HG02885 (cell line): ENCODE measurements at regions not wholly inside any gene's neighbourhood (a gene's known extent, or its start where the extent isn't known, plus 50 kb on each side); places are given as distances from the start of the nearest gene placed in this dataset.
"Not testable (repeated sequence)": the region's sequence is repeated elsewhere in the genome, so short reads cannot be mapped to it uniquely, and the experiment has no call there.

Experiments
- ATAC-seq: cut with Tn5 transposase; IDR thresholded peaks from one replicate; pipeline ENCODE4 v1.9.1; 2021; ENCODE audit warnings: mild to moderate bottlenecking; ENCODE audit not compliant: unreplicated experiment, poor library complexity

- no peak for ATAC-seq
Observed at GRCh38 chr9:25117791-25118190, 560.5 kb downstream of the TUSC1 start.

- ATAC-seq: not testable (repeated sequence)
Observed at GRCh38 chr9:25102204-25102603, 556.5 kb upstream of the IZUMO3 start.

- ATAC-seq: no peak
Observed at GRCh38 chr9:25094518-25094917, 548.8 kb upstream of the IZUMO3 start.

GRCh38 chr9:25078202-25078601 is 532.5 kb upstream of the IZUMO3 start:
- ATAC-seq: no peak

DNA sequence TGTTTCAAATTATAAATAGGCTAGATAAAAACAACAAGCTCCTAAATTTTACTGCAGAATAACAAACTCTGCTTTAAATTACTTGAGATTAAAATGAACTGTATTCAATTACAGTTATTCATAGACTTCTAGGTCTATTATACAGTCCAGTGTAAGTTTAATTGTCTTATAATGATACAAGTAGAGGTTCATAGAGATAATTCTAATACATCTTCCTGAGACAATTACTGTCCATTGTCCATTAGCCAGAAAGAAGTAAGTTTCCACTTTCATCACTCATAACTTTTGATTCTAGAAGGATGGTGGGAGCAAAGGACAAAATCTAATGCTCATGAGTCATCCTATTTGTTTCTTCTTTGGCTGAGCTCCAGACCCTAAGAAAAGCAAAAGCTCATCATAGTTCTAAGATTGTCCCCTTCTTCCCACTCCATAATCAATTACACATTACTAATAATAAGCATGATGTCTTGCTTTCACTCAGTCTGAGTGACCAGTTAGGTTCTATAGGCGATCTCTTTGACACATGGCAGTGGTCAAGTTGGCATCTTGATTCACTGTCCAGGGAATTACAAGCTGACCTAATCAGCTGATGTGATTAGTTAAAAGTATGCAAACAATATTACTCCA is 502.5 kb upstream of the IZUMO3 start:
- no peak for ATAC-seq

DNA sequence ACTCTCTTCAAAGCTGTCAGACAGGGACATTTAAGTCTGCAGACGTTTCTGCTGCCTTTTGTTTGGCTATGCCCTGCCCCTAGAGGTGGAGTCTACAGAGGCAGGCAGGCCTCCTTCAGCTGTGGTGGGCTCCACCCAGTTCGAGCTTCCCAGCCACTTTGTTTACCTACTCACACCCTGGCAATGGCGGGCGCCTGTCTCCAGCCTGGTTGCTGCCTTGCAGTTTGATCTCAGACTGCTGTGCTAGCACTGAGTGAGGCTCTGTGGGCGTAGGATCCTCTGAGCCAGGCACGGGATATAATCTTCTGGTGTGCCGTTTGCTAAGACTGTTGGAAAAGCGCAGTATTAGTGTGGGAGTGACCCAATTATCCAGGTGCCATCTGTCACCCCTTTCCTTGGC is 499.8 kb upstream of the IZUMO3 start:
- ATAC-seq: not testable (repeated sequence)

- ATAC-seq: no peak
Observed at GRCh38 chr9:25029743-25030142, 484.0 kb upstream of the IZUMO3 start.

GRCh38 chr9:25025686-25026085 is 480.0 kb upstream of the IZUMO3 start:
- no peak for ATAC-seq

GRCh38 chr9:25025156-25025555 is 479.5 kb upstream of the IZUMO3 start:
- ATAC-seq: no peak

DNA sequence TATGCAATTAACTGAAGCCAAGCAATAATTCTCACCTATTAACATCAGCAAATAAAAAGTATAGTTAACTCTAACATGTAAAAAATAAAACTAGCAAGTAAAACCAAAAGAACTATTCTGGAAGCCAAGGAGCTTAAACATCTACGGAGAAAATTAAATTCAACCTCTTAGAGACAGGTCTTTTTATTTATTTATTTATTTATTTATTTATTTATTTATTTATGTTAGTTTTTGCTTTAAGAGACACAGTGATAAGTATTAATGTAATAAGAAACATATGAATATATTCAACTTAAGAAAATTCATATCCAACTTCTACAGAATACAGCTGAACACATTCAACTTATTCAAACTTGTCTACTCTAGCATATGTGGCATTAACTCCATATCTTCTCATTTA is 472.1 kb upstream of the IZUMO3 start:
- no peak for ATAC-seq

GRCh38 chr9:25010027-25010662 is 464.4 kb upstream of the IZUMO3 start:
- no peak for ATAC-seq

GRCh38 chr9:25003686-25004085 is 458.0 kb upstream of the IZUMO3 start:
- no peak for ATAC-seq

- no peak for ATAC-seq
Observed at GRCh38 chr9:24986331-24986730, 440.6 kb upstream of the IZUMO3 start.

GRCh38 chr9:24970780-24971179 is 425.1 kb upstream of the IZUMO3 start:
- not testable (repeated sequence) for ATAC-seq

- ATAC-seq: no peak
Observed at GRCh38 chr9:24961762-24962161, 416.1 kb upstream of the IZUMO3 start.

DNA sequence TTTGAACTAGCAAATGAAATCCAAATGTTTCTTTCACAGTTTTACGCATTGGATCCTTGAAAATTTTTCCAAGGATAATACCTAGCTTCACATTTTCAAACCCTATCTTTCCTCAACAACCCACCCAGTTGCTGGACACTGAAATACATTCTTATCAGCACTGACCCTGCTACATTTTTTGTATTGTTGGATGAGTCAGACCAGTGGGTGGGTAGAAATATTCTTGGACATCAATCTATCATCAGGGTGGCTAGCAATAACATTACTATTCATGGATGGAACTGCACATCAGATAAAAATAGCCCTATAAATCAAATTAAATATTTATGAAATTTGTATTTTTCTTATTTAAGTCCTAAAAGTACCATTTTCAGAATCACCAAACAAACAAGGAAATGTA is 407.4 kb upstream of the IZUMO3 start:
- no peak for ATAC-seq

GRCh38 chr9:24939109-24939850 is 393.6 kb upstream of the IZUMO3 start:
- no peak for ATAC-seq

DNA sequence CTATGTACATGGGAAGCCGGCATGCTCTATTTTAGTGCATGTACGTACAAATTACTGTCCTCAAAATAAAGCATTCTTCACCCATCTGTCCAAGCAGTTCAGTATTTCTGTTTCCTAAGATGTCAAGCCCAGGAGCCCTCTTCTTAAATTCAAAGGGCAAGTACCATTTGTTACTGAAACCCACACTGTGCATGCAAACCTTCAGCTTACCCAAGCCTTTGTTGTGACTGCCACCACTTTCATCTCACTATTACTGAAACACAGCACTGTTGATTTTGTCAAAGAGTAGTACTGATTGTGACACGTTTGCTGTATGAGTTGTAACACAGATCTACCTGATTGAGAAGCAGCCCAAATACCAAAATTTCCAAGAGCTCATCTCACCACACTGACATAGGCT is 390.4 kb upstream of the IZUMO3 start:
- ATAC-seq: no peak

DNA sequence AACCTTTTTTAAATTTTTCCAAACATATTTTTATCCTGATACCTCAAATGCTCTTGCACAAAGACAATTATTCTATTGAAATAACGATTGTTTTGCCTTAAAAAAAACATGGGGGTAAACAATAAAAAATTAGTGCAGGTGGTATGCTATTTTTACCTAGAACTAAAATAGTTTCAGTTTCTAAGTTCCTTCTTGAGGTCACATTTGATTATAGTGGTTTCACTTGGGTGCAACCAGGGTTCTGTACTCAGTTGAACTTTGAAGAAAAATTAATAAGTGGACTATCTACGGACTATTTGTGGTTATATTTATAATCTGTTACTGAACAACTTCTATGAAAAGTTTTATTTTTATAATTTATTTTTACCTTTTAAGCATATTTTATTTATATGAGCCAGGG is 387.1 kb upstream of the IZUMO3 start:
- peak; percentile 50 for ATAC-seq

DNA sequence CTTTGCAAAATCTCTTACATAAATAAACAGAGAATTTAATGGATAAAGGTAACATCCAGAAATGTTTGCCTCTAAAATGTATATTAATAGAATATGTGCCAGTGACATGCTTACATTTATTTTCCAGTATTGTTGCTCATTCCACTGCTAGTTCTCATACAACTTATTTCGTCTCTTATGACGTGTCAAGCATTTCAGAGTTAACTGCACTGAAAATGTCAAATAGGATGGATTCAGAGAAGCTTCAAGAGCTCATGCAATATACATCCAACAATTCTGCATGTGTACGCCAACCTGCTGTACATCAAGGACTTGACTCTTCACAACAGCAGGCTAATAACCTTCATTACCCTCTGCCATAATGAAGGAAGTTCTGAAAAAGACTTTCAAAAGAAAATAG is 386.2 kb upstream of the IZUMO3 start:
- no peak for ATAC-seq

- no peak for ATAC-seq
Observed at GRCh38 chr9:24912767-24913166, 367.1 kb upstream of the IZUMO3 start.

GRCh38 chr9:24901319-24901718 is 355.6 kb upstream of the IZUMO3 start:
- no peak for ATAC-seq
